HepG2 (cell line): ENCODE measurements at regions not wholly inside any gene's neighbourhood (a gene's known extent, or its start where the extent isn't known, plus 50 kb on each side); places are given as distances from the start of the nearest gene placed in this dataset.

Experiments used
- DMAP1 ChIP-seq: IDR thresholded peaks from 2 replicates; pipeline ENCODE4 v1.6.1; 2016
- HNF4A ChIP-seq: sonication (generic); formaldehyde crosslinking; IDR thresholded peaks from 2 replicates; pipeline ENCODE4 v1.4.0; 2020; ENCODE audit warnings: missing genetic modification reagents
- NFRKB ChIP-seq: fragments of 450-650 bp; IDR thresholded peaks from 2 replicates; pipeline ENCODE4 v1.6.1; 2017
- SALL1 ChIP-seq: sonication (generic); formaldehyde crosslinking; IDR thresholded peaks from 2 replicates; pipeline ENCODE4 v1.8.0; 2022; ENCODE audit warnings: mild to moderate bottlenecking, missing genetic modification reagents
- SMC3 ChIP-seq: IDR thresholded peaks from 2 replicates; pipeline ENCODE4 v1.6.1; 2011; ENCODE audit warnings: low read length, improper control_type of control experiment
- SOX6 ChIP-seq, 2 experiments: fragments of 450-650 bp in 1 of 2; sonication (generic) in 1 of 2; formaldehyde crosslinking in 1 of 2; IDR thresholded peaks; 2 replicates each; pipeline versions ENCODE4 v1.4.0 to v1.6.1; 2017 to 2020; ENCODE audit warnings: antibody characterized with exemption in 1 of 2, mild to moderate bottlenecking in 1 of 2, missing genetic modification reagents in 1 of 2
- ZKSCAN1 ChIP-seq: fragments of 150-350 bp; IDR thresholded peaks from 2 replicates; pipeline ENCODE4 v1.6.1; 2014; ENCODE audit warnings: low read length
- ZNF354B ChIP-seq: sonication (generic); formaldehyde crosslinking; IDR thresholded peaks from 2 replicates; pipeline ENCODE4 v1.8.0; 2022; ENCODE audit warnings: mild to moderate bottlenecking, missing genetic modification reagents
- ZSCAN31 ChIP-seq: sonication (generic); formaldehyde crosslinking; IDR thresholded peaks from 2 replicates; pipeline ENCODE4 v1.5.0; 2020; ENCODE audit warnings: low read depth, mild to moderate bottlenecking, missing genetic modification reagents
- TF ChIP-seq, protein P1 (sequence below): sonication (generic); formaldehyde crosslinking; IDR thresholded peaks from 2 replicates; pipeline ENCODE4 v1.4.0; 2020; ENCODE audit warnings: mild to moderate bottlenecking, missing genetic modification reagents
- TF ChIP-seq, protein P2 (sequence below): IDR thresholded peaks from 2 replicates; pipeline ENCODE4 v1.6.1; 2016
- TF ChIP-seq, protein P3 (sequence below): sonication (generic); formaldehyde crosslinking; conservative IDR thresholded peaks from 2 replicates; pipeline ENCODE4 v1.8.0; 2022; ENCODE audit warnings: missing genetic modification reagents

DNA sequence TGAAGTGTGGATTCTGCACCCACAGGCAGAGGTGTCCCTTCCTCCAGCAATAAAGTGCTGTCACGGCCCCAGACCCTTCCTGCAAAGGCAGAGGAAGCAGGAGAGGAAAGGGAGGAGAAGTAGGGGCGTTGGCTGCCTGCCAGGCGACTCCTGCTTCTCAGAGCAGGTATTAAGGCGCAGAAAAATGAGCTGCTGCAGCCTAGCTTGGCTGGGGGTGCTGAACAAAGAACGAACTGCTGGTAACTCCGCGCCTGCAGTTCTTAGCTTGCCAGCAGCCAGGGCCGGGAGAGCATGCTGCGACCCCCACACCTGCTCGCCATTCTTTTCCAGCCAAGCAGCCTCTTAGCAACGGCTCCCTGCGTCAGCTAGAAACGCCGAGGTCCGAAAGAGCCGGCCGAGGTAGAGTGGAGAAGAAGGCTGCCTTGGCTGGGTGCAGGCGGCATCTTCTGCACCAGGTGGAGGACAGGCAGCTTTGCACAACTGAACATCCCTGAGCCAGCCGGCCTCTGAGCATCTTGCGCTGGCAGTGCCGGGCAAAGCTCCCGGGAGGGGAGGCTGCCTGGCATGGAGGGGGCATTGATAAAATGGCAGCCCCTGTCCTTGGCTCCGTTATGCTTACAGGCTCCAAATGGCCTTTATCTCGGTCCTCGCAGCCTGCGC lies 296.0 kb downstream of the MEX3B start (continued):
- TF ChIP-seq NFRKB (no peak), SALL1 (CRISPR knock-in tag) (no peak), SMC3 (no peak), DMAP1 (CRISPR knock-in tag) (no peak), ZKSCAN1 (no peak), ZNF354B (CRISPR knock-in tag) (no peak), SOX6 (IDR thresholded peaks at IDR 0.05) (no peak), SOX6 (CRISPR knock-in tag; IDR thresholded peaks at IDR 0.05) (no peak), ZSCAN31 (CRISPR knock-in tag) (no peak), HNF4A (no peak)
- TF ChIP-seq, protein P1, sequence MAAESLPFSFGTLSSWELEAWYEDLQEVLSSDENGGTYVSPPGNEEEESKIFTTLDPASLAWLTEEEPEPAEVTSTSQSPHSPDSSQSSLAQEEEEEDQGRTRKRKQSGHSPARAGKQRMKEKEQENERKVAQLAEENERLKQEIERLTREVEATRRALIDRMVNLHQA (CRISPR knock-in tag): no peak
- TF ChIP-seq, protein P2, sequence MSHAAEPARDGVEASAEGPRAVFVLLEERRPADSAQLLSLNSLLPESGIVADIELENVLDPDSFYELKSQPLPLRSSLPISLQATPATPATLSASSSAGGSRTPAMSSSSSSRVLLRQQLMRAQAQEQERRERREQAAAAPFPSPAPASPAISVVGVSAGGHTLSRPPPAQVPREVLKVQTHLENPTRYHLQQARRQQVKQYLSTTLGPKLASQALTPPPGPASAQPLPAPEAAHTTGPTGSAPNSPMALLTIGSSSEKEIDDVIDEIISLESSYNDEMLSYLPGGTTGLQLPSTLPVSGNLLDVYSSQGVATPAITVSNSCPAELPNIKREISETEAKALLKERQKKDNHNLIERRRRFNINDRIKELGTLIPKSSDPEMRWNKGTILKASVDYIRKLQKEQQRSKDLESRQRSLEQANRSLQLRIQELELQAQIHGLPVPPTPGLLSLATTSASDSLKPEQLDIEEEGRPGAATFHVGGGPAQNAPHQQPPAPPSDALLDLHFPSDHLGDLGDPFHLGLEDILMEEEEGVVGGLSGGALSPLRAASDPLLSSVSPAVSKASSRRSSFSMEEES (CRISPR knock-in tag): no peak
- TF ChIP-seq, protein P3, sequence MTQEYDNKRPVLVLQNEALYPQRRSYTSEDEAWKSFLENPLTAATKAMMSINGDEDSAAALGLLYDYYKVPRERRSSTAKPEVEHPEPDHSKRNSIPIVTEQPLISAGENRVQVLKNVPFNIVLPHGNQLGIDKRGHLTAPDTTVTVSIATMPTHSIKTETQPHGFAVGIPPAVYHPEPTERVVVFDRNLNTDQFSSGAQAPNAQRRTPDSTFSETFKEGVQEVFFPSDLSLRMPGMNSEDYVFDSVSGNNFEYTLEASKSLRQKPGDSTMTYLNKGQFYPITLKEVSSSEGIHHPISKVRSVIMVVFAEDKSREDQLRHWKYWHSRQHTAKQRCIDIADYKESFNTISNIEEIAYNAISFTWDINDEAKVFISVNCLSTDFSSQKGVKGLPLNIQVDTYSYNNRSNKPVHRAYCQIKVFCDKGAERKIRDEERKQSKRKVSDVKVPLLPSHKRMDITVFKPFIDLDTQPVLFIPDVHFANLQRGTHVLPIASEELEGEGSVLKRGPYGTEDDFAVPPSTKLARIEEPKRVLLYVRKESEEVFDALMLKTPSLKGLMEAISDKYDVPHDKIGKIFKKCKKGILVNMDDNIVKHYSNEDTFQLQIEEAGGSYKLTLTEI (CRISPR knock-in tag): no peak
